GM06990 (cell line): ENCODE measurements at regions not wholly inside any gene's neighbourhood (a gene's known extent, or its start where the extent isn't known, plus 50 kb on each side); places are given as distances from the start of the nearest gene placed in this dataset.

Experiments used
- DNase-seq: peaks from one replicate; pipeline ENCODE4 v3.0.0-alpha.2; 2011; ENCODE audit not compliant: insufficient read length; ENCODE audit errors: extremely low read depth
- H3K27me3 ChIP-seq: replicated peaks from 2 replicates; pipeline ENCODE4 v1.6.0; 2011; ENCODE audit warnings: low read length; ENCODE audit not compliant: control insufficient read depth, insufficient read depth
- H3K36me3 ChIP-seq: 2 replicates; pipeline ENCODE4 v1.5.1; 2011; ENCODE audit warnings: low read length; ENCODE audit not compliant: control insufficient read depth, insufficient read depth
- H3K4me3 ChIP-seq: replicated peaks from 2 replicates; pipeline ENCODE4 v1.5.1; 2011; ENCODE audit warnings: low read depth, mild to moderate bottlenecking, control low read depth, low read length
- TF ChIP-seq, protein P1 (sequence below): IDR thresholded peaks from 2 replicates; pipeline ENCODE4 v1.5.1; 2011; ENCODE audit warnings: low read length, control low read depth, mild to moderate bottlenecking, inconsistent platforms; ENCODE audit not compliant: insufficient read depth, poor library complexity, severe bottlenecking

DNA sequence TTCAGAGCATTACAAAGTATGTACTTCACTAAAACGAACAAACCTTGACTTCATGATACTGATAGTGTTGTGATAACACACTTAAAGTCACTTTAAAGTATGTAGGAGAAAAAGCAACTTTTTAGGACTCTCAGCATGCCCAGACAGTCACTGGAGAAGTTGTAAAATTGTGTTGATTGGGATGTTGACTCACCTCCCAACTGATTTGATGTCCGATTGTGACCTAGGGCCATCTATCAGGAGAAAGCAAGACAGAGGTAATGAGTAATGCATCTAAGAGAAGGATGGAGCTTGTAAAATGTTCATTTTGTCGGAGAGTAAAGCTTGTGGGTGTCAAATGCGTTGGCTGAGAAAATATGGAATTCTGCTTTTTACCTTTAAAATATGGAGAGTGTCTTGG, 135.4 kb upstream of the SEMA3D start:
- TF ChIP-seq, protein P1, sequence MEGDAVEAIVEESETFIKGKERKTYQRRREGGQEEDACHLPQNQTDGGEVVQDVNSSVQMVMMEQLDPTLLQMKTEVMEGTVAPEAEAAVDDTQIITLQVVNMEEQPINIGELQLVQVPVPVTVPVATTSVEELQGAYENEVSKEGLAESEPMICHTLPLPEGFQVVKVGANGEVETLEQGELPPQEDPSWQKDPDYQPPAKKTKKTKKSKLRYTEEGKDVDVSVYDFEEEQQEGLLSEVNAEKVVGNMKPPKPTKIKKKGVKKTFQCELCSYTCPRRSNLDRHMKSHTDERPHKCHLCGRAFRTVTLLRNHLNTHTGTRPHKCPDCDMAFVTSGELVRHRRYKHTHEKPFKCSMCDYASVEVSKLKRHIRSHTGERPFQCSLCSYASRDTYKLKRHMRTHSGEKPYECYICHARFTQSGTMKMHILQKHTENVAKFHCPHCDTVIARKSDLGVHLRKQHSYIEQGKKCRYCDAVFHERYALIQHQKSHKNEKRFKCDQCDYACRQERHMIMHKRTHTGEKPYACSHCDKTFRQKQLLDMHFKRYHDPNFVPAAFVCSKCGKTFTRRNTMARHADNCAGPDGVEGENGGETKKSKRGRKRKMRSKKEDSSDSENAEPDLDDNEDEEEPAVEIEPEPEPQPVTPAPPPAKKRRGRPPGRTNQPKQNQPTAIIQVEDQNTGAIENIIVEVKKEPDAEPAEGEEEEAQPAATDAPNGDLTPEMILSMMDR, result no peak
- Histone ChIP-seq H3K36me3 (no peaks in the 10 kb centered on the region), H3K4me3 (no peak overlapping the region), H3K27me3 (no peaks in the 10 kb centered on the region)
- no peak for DNase-seq

DNA sequence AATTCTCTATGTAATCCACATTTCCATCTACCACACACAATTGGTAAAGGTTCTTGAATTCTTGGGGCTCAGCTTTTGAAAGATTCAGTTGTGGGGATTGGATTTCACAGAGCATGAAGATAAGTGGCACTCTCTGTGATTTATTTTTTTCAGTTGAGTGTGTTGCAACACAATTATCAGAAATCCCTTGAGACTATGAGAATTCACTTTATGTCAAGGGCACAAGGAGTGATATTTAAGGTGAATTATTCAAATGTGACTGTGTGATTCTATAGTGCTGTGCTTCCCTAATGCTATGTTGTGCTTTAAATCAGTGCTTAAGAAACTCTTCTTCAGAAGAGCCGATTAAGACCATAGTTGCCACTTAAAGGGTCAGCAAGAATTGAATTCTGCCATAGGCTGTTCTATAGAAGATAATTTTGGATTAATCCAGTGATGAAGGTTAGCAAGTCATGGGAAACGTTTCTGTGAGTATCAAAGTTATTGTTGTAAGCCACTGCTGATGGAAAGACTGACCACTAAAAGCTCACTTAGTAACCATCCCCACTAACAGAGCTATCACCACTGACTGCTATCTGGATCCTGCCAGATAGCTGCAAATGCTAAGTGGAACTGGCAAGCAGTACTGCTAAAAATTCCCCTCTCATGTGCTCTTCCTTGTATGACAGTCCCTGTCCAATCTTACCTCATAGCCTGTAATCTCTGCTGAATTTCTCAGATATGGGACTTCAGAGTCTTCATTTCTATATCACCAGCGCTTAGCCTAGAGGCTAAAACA, 134.0 kb upstream of the SEMA3D start:
- TF ChIP-seq, protein P1, result no peak
- DNase-seq, result no peak
- H3K27me3 ChIP-seq, result no peaks in the 10 kb centered on the region
- no peak overlapping the region for H3K4me3 ChIP-seq
- H3K36me3 ChIP-seq, result no peaks in the 10 kb centered on the region

DNA sequence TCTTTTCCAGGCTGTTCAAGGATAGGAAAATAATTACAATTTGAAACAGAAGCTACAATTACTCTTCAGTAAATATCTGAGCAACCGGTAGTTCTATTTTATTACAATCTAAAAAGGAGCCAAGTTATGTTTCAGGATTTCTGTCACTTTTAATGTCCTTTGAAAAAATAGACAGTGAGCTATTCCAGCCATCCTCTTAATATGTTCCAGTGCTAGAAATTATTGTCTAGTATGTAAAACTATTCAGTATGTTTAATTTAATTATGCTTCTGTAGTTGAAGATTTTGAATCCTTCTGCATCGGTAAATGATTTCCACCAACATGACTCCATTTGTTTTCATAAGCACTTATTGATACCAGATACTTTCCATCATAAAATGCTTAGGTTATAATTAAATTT, 129.6 kb upstream of the SEMA3D start:
- H3K4me3 ChIP-seq, result no peak overlapping the region
- no peaks in the 10 kb centered on the region; the same call in 1 of the 2 replicates for H3K27me3 ChIP-seq
- TF ChIP-seq, protein P1, result no peak
- no peak for DNase-seq
- no peaks in the 10 kb centered on the region for H3K36me3 ChIP-seq

DNA sequence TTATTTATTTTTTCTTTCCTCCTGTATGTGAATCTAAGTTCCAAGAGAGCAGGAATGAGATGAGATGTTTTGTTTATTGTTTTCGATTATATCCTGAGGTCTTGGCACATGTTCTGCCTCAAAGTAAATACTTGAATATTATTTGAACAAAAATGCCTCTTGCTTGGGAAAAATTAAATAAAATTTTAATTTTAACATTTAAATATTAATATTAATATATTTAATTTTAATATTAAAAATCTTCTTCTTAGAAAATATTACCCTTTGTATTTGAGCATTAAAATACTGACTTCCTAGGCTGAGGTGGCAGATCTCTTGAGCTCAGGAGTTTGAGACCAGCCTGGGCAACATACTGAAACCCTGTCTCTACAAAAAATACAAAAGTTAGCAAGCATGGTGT, 123.4 kb upstream of the SEMA3D start:
- no peaks in the 10 kb centered on the region for H3K36me3 ChIP-seq
- H3K27me3 ChIP-seq, result no peaks in the 10 kb centered on the region; the same call in 1 of the 2 replicates
- TF ChIP-seq, protein P1, result no peak
- DNase-seq, result no peak
- H3K4me3 ChIP-seq, result no peak overlapping the region

DNA sequence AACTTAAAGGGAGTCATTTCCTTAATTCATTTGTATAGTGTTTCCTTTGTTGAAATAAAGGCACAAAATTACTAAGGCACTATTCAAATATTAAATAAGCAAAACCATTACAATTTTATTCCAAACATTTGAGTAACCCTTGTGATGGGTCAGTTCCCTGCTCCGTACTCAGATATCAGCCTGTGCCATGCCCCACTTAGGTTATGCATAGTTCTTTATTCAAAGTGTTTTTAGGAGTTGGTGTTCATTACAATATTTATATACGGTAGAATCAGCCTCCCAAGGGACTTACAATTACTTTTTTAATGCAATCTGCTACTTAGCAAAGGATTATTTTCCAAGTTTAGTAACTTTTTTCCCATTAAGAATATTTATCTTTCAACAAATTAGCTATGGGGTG, 119.3 kb upstream of the SEMA3D start:
- DNase-seq, result no peak
- H3K36me3 ChIP-seq, result no peaks in the 10 kb centered on the region
- TF ChIP-seq, protein P1, result no peak

More for the DNA sequence above, 119.3 kb upstream of the SEMA3D start:
- no peak overlapping the region for H3K4me3 ChIP-seq
- no peaks in the 10 kb centered on the region for H3K27me3 ChIP-seq
